ENCODE measurements at regions not wholly inside any gene's neighbourhood (a gene's known extent, or its start where the extent isn't known, plus 50 kb on each side); places are given as distances from the start of the nearest gene placed in this dataset.

GRCh38 chr4:33187035-33187434 is 2466.9 kb downstream of the PCDH7 start:
- Histone ChIP-seq H3K9ac (no peak overlapping the region), H3K4me1 (no peaks in the 10 kb centered on the region), H3K36me3 (ENCODE audit: control insufficient read depth, insufficient read depth, low read length) (no peaks in the 10 kb centered on the region), H3K4me3 (ENCODE audit: low read depth, low read length) (no peak overlapping the region), H3K27ac (no peak overlapping the region), H2AFZ (no peak overlapping the region), H3K79me2 (no peaks in the 10 kb centered on the region), H3K27me3 (ENCODE audit: control insufficient read depth, insufficient read depth, low read length) (no peaks in the 10 kb centered on the region), H3K4me2 (ENCODE audit: low read length) (no peak overlapping the region), H3K9me3 (ENCODE audit: control insufficient read depth, low read length) (no peaks in the 10 kb centered on the region)
- TF ChIP-seq CTCF (IDR thresholded peaks at IDR 0.05), result no peak

GRCh38 chr4:33188733-33189132 is 2468.6 kb downstream of the PCDH7 start:
- no peak overlapping the region for H3K27ac ChIP-seq
- H3K4me3 ChIP-seq (ENCODE audit: low read depth, low read length), result no peak overlapping the region
- no peak for TF ChIP-seq CTCF (IDR thresholded peaks at IDR 0.05)
- H2AFZ ChIP-seq, result no peak overlapping the region
- no peak overlapping the region for H3K4me2 ChIP-seq (ENCODE audit: low read length)
- H3K9ac ChIP-seq, result no peak overlapping the region
- H3K27me3 ChIP-seq (ENCODE audit: control insufficient read depth, insufficient read depth, low read length), result no peaks in the 10 kb centered on the region
- no peaks in the 10 kb centered on the region for H3K79me2 ChIP-seq
- no peaks in the 10 kb centered on the region for H3K4me1 ChIP-seq
- no peaks in the 10 kb centered on the region for H3K36me3 ChIP-seq (ENCODE audit: control insufficient read depth, insufficient read depth, low read length)
- H3K9me3 ChIP-seq (ENCODE audit: control insufficient read depth, low read length), result no peaks in the 10 kb centered on the region

GRCh38 chr4:33189169-33189568 is 2469.0 kb downstream of the PCDH7 start:
- H3K9ac ChIP-seq, result no peak overlapping the region

GRCh38 chr4:33193109-33193508 is 2472.9 kb downstream of the PCDH7 start:
- no peaks in the 10 kb centered on the region for H3K36me3 ChIP-seq (ENCODE audit: control insufficient read depth, insufficient read depth, low read length)
- no peak overlapping the region for H3K9ac ChIP-seq
- H3K27me3 ChIP-seq (ENCODE audit: control insufficient read depth, insufficient read depth, low read length), result no peaks in the 10 kb centered on the region
- H3K4me3 ChIP-seq (ENCODE audit: low read depth, low read length), result no peak overlapping the region
- H3K4me2 ChIP-seq (ENCODE audit: low read length), result no peak overlapping the region
- H3K9me3 ChIP-seq (ENCODE audit: control insufficient read depth, low read length), result no peaks in the 10 kb centered on the region
- TF ChIP-seq CTCF (IDR thresholded peaks at IDR 0.05), result no peak
- H3K4me1 ChIP-seq, result no peaks in the 10 kb centered on the region
- no peaks in the 10 kb centered on the region for H3K79me2 ChIP-seq
- no peak overlapping the region for H3K27ac ChIP-seq
- H2AFZ ChIP-seq, result no peak overlapping the region

More at GRCh38 chr4:33189169-33189568, 2469.0 kb downstream of the PCDH7 start:
- Histone ChIP-seq H3K27ac (no peak overlapping the region), H3K36me3 (ENCODE audit: control insufficient read depth, insufficient read depth, low read length) (no peaks in the 10 kb centered on the region), H3K27me3 (ENCODE audit: control insufficient read depth, insufficient read depth, low read length) (no peaks in the 10 kb centered on the region), H3K79me2 (no peaks in the 10 kb centered on the region), H3K4me3 (ENCODE audit: low read depth, low read length) (no peak overlapping the region), H3K4me1 (no peaks in the 10 kb centered on the region), H3K4me2 (ENCODE audit: low read length) (no peak overlapping the region), H3K9me3 (ENCODE audit: control insufficient read depth, low read length) (no peaks in the 10 kb centered on the region), H2AFZ (no peak overlapping the region)
- TF ChIP-seq CTCF (IDR thresholded peaks at IDR 0.05), result no peak

- Histone ChIP-seq H2AFZ (no peak overlapping the region), H3K9me3 (ENCODE audit: control insufficient read depth, low read length) (no peaks in the 10 kb centered on the region), H3K4me3 (ENCODE audit: low read depth, low read length) (no peak overlapping the region), H3K27ac (no peak overlapping the region), H3K36me3 (ENCODE audit: control insufficient read depth, insufficient read depth, low read length) (no peaks in the 10 kb centered on the region), H3K4me2 (ENCODE audit: low read length) (no peak overlapping the region), H3K79me2 (no peaks in the 10 kb centered on the region), H3K27me3 (ENCODE audit: control insufficient read depth, insufficient read depth, low read length) (no peaks in the 10 kb centered on the region), H3K9ac (no peak overlapping the region), H3K4me1 (no peaks in the 10 kb centered on the region)
- TF ChIP-seq CTCF (IDR thresholded peaks at IDR 0.05), result no peak
Observed at GRCh38 chr4:33200377-33200776, 2480.2 kb downstream of the PCDH7 start.
